Suprapubic skin (tissue), 4 donors: ENCODE measurements at regions not wholly inside any gene's neighbourhood (a gene's known extent, or its start where the extent isn't known, plus 50 kb on each side); places are given as distances from the start of the nearest gene placed in this dataset.

Experiments used
- EP300 ChIP-seq: sonication (generic); formaldehyde crosslinking; IDR thresholded peaks from one replicate; pipeline ENCODE4 v1.6.1; 2017; ENCODE audit warnings: antibody characterized with exemption
- POLR2A ChIP-seq, 2 donors: fragments of 450-650 bp; IDR thresholded peaks; one replicate each; pipeline ENCODE4 v1.6.1; 2017; ENCODE audit warnings: antibody characterized with exemption in 2 of 2, mild to moderate bottlenecking in 2 of 2, moderate library complexity in 2 of 2
- POLR2AphosphoS5 ChIP-seq, 3 donors: sonication (generic); formaldehyde crosslinking; IDR thresholded peaks; one replicate each; pipeline ENCODE4 v1.6.1; 2017; ENCODE audit warnings: antibody characterized with exemption in 3 of 3
- TF ChIP-seq, protein P1 (sequence below), 2 donors: fragments of 200-600 bp in 1 of 2; fragments of 450-650 bp in 1 of 2; sonication (generic) in 1 of 2; IDR thresholded peaks; one replicate each; pipeline ENCODE4 v1.5.1; 2016 to 2019; ENCODE audit warnings: antibody characterized with exemption in 2 of 2, mild to moderate bottlenecking in 1 of 2, moderate library complexity in 1 of 2

DNA sequence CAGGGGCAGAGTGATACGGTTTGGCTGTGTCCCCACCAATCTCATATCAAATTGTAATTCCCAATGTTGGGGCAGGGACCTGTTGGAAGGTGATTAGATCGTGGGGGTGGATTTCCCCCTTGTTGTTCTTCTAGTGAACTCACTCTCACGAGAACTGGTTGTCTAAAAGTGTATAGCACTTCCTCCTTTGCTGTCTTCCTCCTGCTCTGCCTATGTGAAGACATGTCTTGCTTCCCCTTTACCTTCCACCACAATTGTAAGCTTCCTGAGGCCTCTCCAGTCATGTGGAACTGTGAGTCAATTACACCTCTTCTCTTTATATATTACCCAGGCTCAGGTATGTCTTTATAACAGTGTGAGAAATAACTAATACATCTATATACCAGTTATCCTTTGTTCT is 706.4 kb upstream of the KLHL1 start:
- TF ChIP-seq POLR2AphosphoS5 (IDR thresholded peaks at IDR 0.05): no peak
- no peak for TF ChIP-seq EP300
- TF ChIP-seq, protein P1, sequence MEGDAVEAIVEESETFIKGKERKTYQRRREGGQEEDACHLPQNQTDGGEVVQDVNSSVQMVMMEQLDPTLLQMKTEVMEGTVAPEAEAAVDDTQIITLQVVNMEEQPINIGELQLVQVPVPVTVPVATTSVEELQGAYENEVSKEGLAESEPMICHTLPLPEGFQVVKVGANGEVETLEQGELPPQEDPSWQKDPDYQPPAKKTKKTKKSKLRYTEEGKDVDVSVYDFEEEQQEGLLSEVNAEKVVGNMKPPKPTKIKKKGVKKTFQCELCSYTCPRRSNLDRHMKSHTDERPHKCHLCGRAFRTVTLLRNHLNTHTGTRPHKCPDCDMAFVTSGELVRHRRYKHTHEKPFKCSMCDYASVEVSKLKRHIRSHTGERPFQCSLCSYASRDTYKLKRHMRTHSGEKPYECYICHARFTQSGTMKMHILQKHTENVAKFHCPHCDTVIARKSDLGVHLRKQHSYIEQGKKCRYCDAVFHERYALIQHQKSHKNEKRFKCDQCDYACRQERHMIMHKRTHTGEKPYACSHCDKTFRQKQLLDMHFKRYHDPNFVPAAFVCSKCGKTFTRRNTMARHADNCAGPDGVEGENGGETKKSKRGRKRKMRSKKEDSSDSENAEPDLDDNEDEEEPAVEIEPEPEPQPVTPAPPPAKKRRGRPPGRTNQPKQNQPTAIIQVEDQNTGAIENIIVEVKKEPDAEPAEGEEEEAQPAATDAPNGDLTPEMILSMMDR (IDR thresholded peaks at IDR 0.05): no peak
- TF ChIP-seq POLR2A (IDR thresholded peaks at IDR 0.05): no peak
